ENCODE measurements at regions not wholly inside any gene's neighbourhood (a gene's known extent, or its start where the extent isn't known, plus 50 kb on each side); places are given as distances from the start of the nearest gene placed in this dataset.

DNA sequence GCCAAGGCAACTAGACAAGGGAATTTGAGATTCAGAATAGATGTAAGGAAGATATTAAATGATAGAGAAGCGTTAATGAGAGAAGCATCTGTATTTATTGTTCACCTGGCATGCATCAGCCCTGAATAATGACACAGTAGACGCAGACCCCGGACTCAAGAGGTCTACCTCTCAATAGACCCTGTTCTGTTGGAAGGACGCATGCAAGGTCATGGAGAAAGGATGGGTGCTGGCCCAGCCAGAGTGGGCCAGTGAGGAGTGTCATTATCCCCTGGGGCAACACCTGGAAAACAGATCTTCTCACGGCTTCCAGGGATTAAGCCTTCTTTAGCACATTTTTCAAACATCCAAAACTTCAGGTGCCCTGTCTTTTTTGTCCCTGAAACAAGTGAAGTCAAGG, 461.0 kb downstream of the EIPR1 start:
- H3K27me3 ChIP-seq: no peaks in the 10 kb centered on the region
- intact Hi-C loops (cut with DNase I): no loop called here
- no peaks in the 10 kb centered on the region for H3K36me3 ChIP-seq
- no peaks in the 10 kb centered on the region for H3K9me3 ChIP-seq
- TF ChIP-seq, protein P1, sequence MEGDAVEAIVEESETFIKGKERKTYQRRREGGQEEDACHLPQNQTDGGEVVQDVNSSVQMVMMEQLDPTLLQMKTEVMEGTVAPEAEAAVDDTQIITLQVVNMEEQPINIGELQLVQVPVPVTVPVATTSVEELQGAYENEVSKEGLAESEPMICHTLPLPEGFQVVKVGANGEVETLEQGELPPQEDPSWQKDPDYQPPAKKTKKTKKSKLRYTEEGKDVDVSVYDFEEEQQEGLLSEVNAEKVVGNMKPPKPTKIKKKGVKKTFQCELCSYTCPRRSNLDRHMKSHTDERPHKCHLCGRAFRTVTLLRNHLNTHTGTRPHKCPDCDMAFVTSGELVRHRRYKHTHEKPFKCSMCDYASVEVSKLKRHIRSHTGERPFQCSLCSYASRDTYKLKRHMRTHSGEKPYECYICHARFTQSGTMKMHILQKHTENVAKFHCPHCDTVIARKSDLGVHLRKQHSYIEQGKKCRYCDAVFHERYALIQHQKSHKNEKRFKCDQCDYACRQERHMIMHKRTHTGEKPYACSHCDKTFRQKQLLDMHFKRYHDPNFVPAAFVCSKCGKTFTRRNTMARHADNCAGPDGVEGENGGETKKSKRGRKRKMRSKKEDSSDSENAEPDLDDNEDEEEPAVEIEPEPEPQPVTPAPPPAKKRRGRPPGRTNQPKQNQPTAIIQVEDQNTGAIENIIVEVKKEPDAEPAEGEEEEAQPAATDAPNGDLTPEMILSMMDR (IDR thresholded peaks at IDR 0.05): no peak
- DNase-seq (no peak), ATAC-seq (no peak)
- no peaks in the 10 kb centered on the region for H3K4me1 ChIP-seq
- H3K4me3 ChIP-seq: no peak overlapping the region
- H3K27ac ChIP-seq: no peak overlapping the region

DNA sequence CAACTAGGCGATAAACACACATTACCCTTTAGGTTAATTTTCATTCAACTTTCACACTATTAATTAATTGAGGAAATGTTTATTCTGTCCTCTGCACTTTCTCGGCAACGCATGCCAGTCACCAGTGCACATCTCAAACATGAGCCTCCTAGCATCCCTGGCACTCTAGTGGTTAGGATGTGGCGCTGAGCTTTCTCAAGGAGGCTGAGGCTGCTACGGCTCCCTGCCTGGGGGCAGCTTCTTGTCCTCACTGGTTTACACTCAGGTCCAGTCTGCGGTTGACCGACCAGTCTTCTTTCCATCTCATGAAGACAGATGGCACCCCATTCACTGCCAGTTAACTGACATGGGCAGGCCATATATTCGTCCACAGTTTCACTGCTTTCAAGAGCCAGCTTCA, 463.4 kb downstream of the EIPR1 start:
- H3K36me3 ChIP-seq: no peaks in the 10 kb centered on the region
- ATAC-seq (no peak), DNase-seq (no peak)
- no peaks in the 10 kb centered on the region for H3K4me1 ChIP-seq
- intact Hi-C loops (cut with DNase I): no loop called here
- no peak overlapping the region for H3K27ac ChIP-seq
- TF ChIP-seq, protein P1 (IDR thresholded peaks at IDR 0.05): no peak
- H3K4me3 ChIP-seq: no peak overlapping the region
- no peaks in the 10 kb centered on the region for H3K9me3 ChIP-seq
- H3K27me3 ChIP-seq: no peaks in the 10 kb centered on the region

DNA sequence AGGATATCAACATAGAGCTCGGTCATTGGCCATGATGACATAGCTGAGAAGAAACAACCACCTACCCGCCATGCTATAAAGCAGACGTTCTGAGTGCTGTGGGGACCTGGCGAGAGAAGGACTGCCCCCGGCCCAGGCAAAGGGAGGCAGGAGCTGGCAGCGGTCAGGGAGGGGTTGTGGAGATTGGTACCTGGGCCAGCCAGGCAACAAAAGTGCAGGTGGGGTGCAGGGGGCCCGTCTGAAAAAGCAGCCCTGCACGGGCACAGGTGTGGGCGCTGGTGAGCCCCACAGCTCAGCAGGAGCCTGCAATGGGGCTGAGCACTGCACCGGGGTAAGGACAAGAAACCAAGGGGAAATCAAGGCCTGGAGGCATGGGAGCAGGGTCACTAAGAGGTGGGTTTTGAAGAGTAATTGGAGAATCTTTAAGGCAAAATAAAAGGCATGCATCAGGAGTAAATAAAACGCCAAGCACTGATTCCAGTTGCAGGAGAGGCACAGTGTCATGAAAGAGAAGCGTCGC, 464.0 kb downstream of the EIPR1 start:
- ATAC-seq (no peak), DNase-seq (no peak)
- intact Hi-C loops (cut with DNase I): no loop called here
- H3K4me3 ChIP-seq: no peak overlapping the region
- H3K27me3 ChIP-seq: no peaks in the 10 kb centered on the region
- H3K27ac ChIP-seq: no peak overlapping the region
- no peaks in the 10 kb centered on the region for H3K9me3 ChIP-seq
- no peaks in the 10 kb centered on the region for H3K4me1 ChIP-seq
- no peaks in the 10 kb centered on the region for H3K36me3 ChIP-seq
- TF ChIP-seq, protein P1 (IDR thresholded peaks at IDR 0.05): no peak

- H3K27ac ChIP-seq: no peak overlapping the region
- intact Hi-C loops (cut with DNase I): no loop called here
- no peaks in the 10 kb centered on the region for H3K27me3 ChIP-seq
- no peaks in the 10 kb centered on the region for H3K4me1 ChIP-seq
- no peaks in the 10 kb centered on the region for H3K36me3 ChIP-seq
- TF ChIP-seq, protein P1 (IDR thresholded peaks at IDR 0.05): no peak
- DNase-seq (no peak), ATAC-seq (no peak)
- H3K9me3 ChIP-seq: no peaks in the 10 kb centered on the region
- no peak overlapping the region for H3K4me3 ChIP-seq
Observed at GRCh38 chr2:2912731-2913130, 464.9 kb downstream of the EIPR1 start.

DNA sequence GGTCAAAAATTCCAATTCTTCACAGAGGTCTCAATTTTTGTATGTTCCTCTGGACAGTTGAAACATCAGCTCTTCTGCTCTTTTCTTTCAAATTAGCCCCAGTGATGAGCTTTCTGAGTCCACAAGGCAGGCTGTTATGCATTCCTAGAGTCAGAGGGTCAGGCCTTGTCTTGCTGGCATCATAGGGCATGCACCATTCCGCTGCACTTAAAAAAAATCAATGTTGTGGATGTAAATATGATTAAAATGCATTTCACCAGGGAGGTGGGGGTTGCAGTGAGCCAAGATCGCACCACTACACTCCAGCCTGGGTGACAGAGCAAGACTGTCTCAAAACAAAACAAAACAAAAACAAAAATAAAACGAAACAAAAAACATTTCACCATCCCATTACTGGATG, 465.3 kb downstream of the EIPR1 start:
- intact Hi-C loops (cut with DNase I): no loop called here
- no peak overlapping the region for H3K4me3 ChIP-seq
- H3K9me3 ChIP-seq: no peaks in the 10 kb centered on the region
- H3K27ac ChIP-seq: no peak overlapping the region
- TF ChIP-seq, protein P1 (IDR thresholded peaks at IDR 0.05): no peak
- no peaks in the 10 kb centered on the region for H3K27me3 ChIP-seq
- ATAC-seq (no peak), DNase-seq (no peak)
- H3K36me3 ChIP-seq: no peaks in the 10 kb centered on the region
- no peaks in the 10 kb centered on the region for H3K4me1 ChIP-seq

- H3K36me3 ChIP-seq: no peaks in the 10 kb centered on the region
- ATAC-seq (no peak), DNase-seq (no peak)
- intact Hi-C loops (cut with DNase I): no loop called here
- no peaks in the 10 kb centered on the region for H3K9me3 ChIP-seq
- H3K27ac ChIP-seq: no peak overlapping the region
- no peaks in the 10 kb centered on the region for H3K4me1 ChIP-seq
- TF ChIP-seq, protein P1 (IDR thresholded peaks at IDR 0.05): no peak
- no peaks in the 10 kb centered on the region for H3K27me3 ChIP-seq
- H3K4me3 ChIP-seq: no peak overlapping the region
Observed at GRCh38 chr2:2910259-2910658, 467.4 kb downstream of the EIPR1 start.

Measured in upper lobe of right lung (tissue), 1 donor.